IMR-90 (cell line): ENCODE measurements at regions not wholly inside any gene's neighbourhood (a gene's known extent, or its start where the extent isn't known, plus 50 kb on each side); places are given as distances from the start of the nearest gene placed in this dataset.

Experiments
- ATAC-seq: fragments of 200-7000 bp; cut with Tn5 transposase; 2 replicates; pipeline ENCODE4 v1.9.1; 2020; ENCODE audit warnings: low read depth, mild to moderate bottlenecking, moderate library complexity
- BruUV-seq: library from RNA; stranded (reverse); fragments of 400-500 nt; replicated peaks from 2 replicates; lab custom pipeline; 2021; lab: Mats Ljungman, UMichigan
- CTCF ChIA-PET: fragments of 300-600 bp; formaldehyde crosslinking; extraction: SDS; loops from one replicate; lab custom pipeline; 2021; ENCODE audit warnings: antibody characterized with exemption; lab: Yijun Ruan, JAX
- POLR2A ChIA-PET: fragments of 300-600 bp; sonication (Branson Sonifier 250); formaldehyde crosslinking; loops from one replicate; lab custom pipeline; 2022; ENCODE audit warnings: antibody characterized with exemption; ENCODE audit not compliant: unreplicated experiment; lab: Charles Lee
- DNase-seq: peaks from one replicate; pipeline ENCODE4 v3.0.0; 2013
- H2AFZ ChIP-seq: replicated peaks from 2 replicates; pipeline ENCODE3; 2013; ENCODE audit warnings: low read length, mild to moderate bottlenecking; ENCODE audit not compliant: poor library complexity
- H2AK5ac ChIP-seq: 2 replicates; pipeline ENCODE4 v1.6.1; 2013; ENCODE audit warnings: low read depth, low read length, inconsistent platforms
- H2AK9ac ChIP-seq: replicated peaks from 2 replicates; pipeline ENCODE3; 2013; ENCODE audit warnings: mild to moderate bottlenecking, low read depth, low read length, moderate library complexity; ENCODE audit not compliant: poor library complexity
- H2BK120ac ChIP-seq: 2 replicates; pipeline ENCODE4 v1.6.1; 2013; ENCODE audit warnings: low read depth, low read length, inconsistent platforms
- H2BK15ac ChIP-seq: 3 replicates; pipeline ENCODE4 v1.6.1; 2013; ENCODE audit warnings: low read depth, low read length, inconsistent platforms
- H2BK20ac ChIP-seq: 2 replicates; pipeline ENCODE4 v1.6.1; 2013; ENCODE audit warnings: low read depth, mild to moderate bottlenecking, inconsistent platforms, low read length, moderate library complexity
- H2BK5ac ChIP-seq: 2 replicates; pipeline ENCODE4 v1.6.1; 2013; ENCODE audit warnings: mild to moderate bottlenecking, low read depth, low read length, inconsistent platforms; ENCODE audit not compliant: poor library complexity, severe bottlenecking
- H3K14ac ChIP-seq: replicated peaks from 2 replicates; pipeline ENCODE4 v1.6.1; 2013; ENCODE audit warnings: low read depth, low read length, inconsistent platforms
- H3K18ac ChIP-seq: 2 replicates; pipeline ENCODE4 v1.6.1; 2013; ENCODE audit warnings: low read depth, low read length, control low read depth
- H3K23ac ChIP-seq: 2 replicates; pipeline ENCODE4 v1.6.1; 2013; ENCODE audit warnings: low read depth, low read length, inconsistent platforms
- H3K27ac ChIP-seq: 2 replicates; pipeline ENCODE4 v1.5.1; 2013; ENCODE audit warnings: mild to moderate bottlenecking, control low read depth, low read length; ENCODE audit not compliant: insufficient read depth
- H3K27me3 ChIP-seq: 2 replicates; pipeline ENCODE4 v1.6.1; 2013; ENCODE audit warnings: low read length; ENCODE audit not compliant: control insufficient read depth, insufficient read depth
- H3K36me3 ChIP-seq: 2 replicates; pipeline ENCODE4 v1.6.1; 2013; ENCODE audit warnings: low read length, mixed read lengths; ENCODE audit not compliant: control insufficient read depth, insufficient read depth
- H3K4ac ChIP-seq: 2 replicates; pipeline ENCODE4 v1.6.1; 2013; ENCODE audit warnings: low read depth, low read length, inconsistent platforms
- H3K4me1 ChIP-seq: 2 replicates; pipeline ENCODE4 v1.6.1; 2013; ENCODE audit warnings: low read length, mixed read lengths; ENCODE audit not compliant: control insufficient read depth, insufficient read depth
- H3K4me2 ChIP-seq: 2 replicates; pipeline ENCODE4 v1.6.1; 2013; ENCODE audit warnings: low read depth, mild to moderate bottlenecking, control low read depth, low read length, moderate library complexity
- H3K4me3 ChIP-seq: 2 replicates; pipeline ENCODE4 v1.5.1; 2013; ENCODE audit warnings: low read depth, mild to moderate bottlenecking, control low read depth, low read length, moderate library complexity; ENCODE audit not compliant: insufficient read depth
- H3K56ac ChIP-seq: 2 replicates; pipeline ENCODE4 v1.6.1; 2013; ENCODE audit warnings: low read length, inconsistent platforms; ENCODE audit not compliant: insufficient read depth; ENCODE audit errors: extremely low read depth
- H3K79me1 ChIP-seq, 2 experiments: 2 replicates each; pipeline ENCODE4 v1.6.1; 2013; ENCODE audit warnings: low read length in 2 of 2, inconsistent platforms in 1 of 2, low read depth in 1 of 2
- H3K9ac ChIP-seq: 2 replicates; pipeline ENCODE4 v1.6.1; 2013; ENCODE audit warnings: low read depth, low read length, control low read depth
- H3K9me1 ChIP-seq: 2 replicates; pipeline ENCODE4 v1.6.1; 2013; ENCODE audit warnings: low read length, inconsistent platforms; ENCODE audit not compliant: insufficient read depth
- H3K9me3 ChIP-seq: 2 replicates; pipeline ENCODE4 v1.6.1; 2013; ENCODE audit warnings: low read length; ENCODE audit not compliant: control insufficient read depth, insufficient read depth
- H4K20me1 ChIP-seq: 2 replicates; pipeline ENCODE4 v1.6.1; 2013; ENCODE audit warnings: low read length, inconsistent platforms; ENCODE audit not compliant: insufficient read depth
- H4K5ac ChIP-seq: 2 replicates; pipeline ENCODE4 v1.6.1; 2013; ENCODE audit warnings: mild to moderate bottlenecking, low read depth, low read length, control low read depth
- H4K8ac ChIP-seq, 2 experiments: 2 replicates each; pipeline ENCODE4 v1.6.1; 2013; ENCODE audit warnings: low read depth in 2 of 2, low read length in 2 of 2, control low read depth in 1 of 2, inconsistent platforms in 1 of 2
- H4K91ac ChIP-seq: 2 replicates; pipeline ENCODE4 v1.6.1; 2013; ENCODE audit warnings: low read depth, low read length, inconsistent platforms; ENCODE audit not compliant: insufficient read depth
- CHD1 ChIP-seq: IDR thresholded peaks from 2 replicates; pipeline ENCODE4 v1.6.1; 2012; ENCODE audit warnings: low read depth, low read length, improper control_type of control experiment
- FOS ChIP-seq: fragments of 150-350 bp; IDR thresholded peaks from 2 replicates; pipeline ENCODE4 v1.6.1; 2016; ENCODE audit warnings: low read depth, low read length
- MAFK ChIP-seq: IDR thresholded peaks from 2 replicates; pipeline ENCODE4 v1.6.1; 2012; ENCODE audit warnings: low read depth, low read length, improper control_type of control experiment
- MAZ ChIP-seq: IDR thresholded peaks from 2 replicates; pipeline ENCODE4 v1.6.1; 2012; ENCODE audit warnings: low read depth, mild to moderate bottlenecking, low read length, improper control_type of control experiment, moderate library complexity, borderline replicate concordance
- MXI1 ChIP-seq: IDR thresholded peaks from 2 replicates; pipeline ENCODE4 v1.6.1; 2012; ENCODE audit warnings: low read depth, mild to moderate bottlenecking, low read length, moderate library complexity, borderline replicate concordance
- NFE2L2 ChIP-seq: fragments of 150-350 bp; IDR thresholded peaks from 2 replicates; pipeline ENCODE4 v1.6.1; 2016; ENCODE audit warnings: low read depth, mild to moderate bottlenecking, low read length
- RAD21 ChIP-seq: IDR thresholded peaks from 2 replicates; pipeline ENCODE4 v1.6.1; 2012; ENCODE audit warnings: low read length, improper control_type of control experiment
- RFX5 ChIP-seq: IDR thresholded peaks from 2 replicates; pipeline ENCODE4 v1.8.0; 2012; ENCODE audit warnings: low read depth, mild to moderate bottlenecking, low read length, moderate library complexity
- SMC3 ChIP-seq: fragments of 150-350 bp; IDR thresholded peaks from 2 replicates; pipeline ENCODE4 v1.6.1; 2016; ENCODE audit warnings: low read depth, mild to moderate bottlenecking, antibody characterized with exemption, low read length, moderate library complexity
- USF2 ChIP-seq: fragments of 150-350 bp; IDR thresholded peaks from 2 replicates; pipeline ENCODE4 v1.6.1; 2017; ENCODE audit warnings: mild to moderate bottlenecking, antibody characterized with exemption, low read length, low read depth
- WGBS, 2 experiments: methylation state at CpG; one replicate each; pipeline versions ENCODE4 v1.1.5 to v1.1.7; 2013; ENCODE audit warnings: missing lambda C conversion rate in 2 of 2; ENCODE audit not compliant: insufficient read length in 1 of 2; ENCODE audit errors: extremely low coverage in 2 of 2; 5-methylcytosine and 5-hydroxymethylcytosine counted together
- dilution Hi-C: fragments of 300-500 bp; cut with HindIII; formaldehyde crosslinking; loops from one replicate; pipeline ENCODE4 v1.14.3; 2018; ENCODE audit warnings: low sequenced_read_pairs; ENCODE audit not compliant: unreplicated experiment
- in situ Hi-C: fragments of 300-500 bp; cut with MboI; formaldehyde crosslinking; loops from 3 replicates; pipeline ENCODE4 v1.14.3; 2019; ENCODE audit warnings: low sequenced_read_pairs, inconsistent platforms, mixed read lengths
- intact Hi-C: fragments of 100-400 bp; cut with micrococcal nuclease; formaldehyde crosslinking; loops from 2 replicates; pipeline ENCODE4 v1.10.0; 2022
- TF ChIP-seq, protein P1 (sequence below): conservative IDR thresholded peaks from 2 replicates; pipeline ENCODE4 v1.5.1; 2012; ENCODE audit warnings: mild to moderate bottlenecking, low read depth, low read length, improper control_type of control experiment
- TF ChIP-seq, protein P2 (sequence below): fragments of 150-350 bp; IDR thresholded peaks from 2 replicates; pipeline ENCODE4 v1.6.1; 2016; ENCODE audit warnings: low read depth, mild to moderate bottlenecking, low read length, moderate library complexity, borderline replicate concordance

GRCh38 chr9:120153258-120153657 is 426.7 kb downstream of the CDK5RAP2 start:
- Histone ChIP-seq H4K8ac (no peak overlapping the region), H3K23ac (no peak overlapping the region), H4K20me1 (no peaks in the 10 kb centered on the region), H3K4me2 (no peak overlapping the region), H3K14ac (no peak overlapping the region), H2AK5ac (no peak overlapping the region), H2BK5ac (no peak overlapping the region), H3K18ac (no peak overlapping the region), H3K36me3 (no peaks in the 10 kb centered on the region), H3K27ac (no peak overlapping the region), H3K4ac (no peak overlapping the region), H3K9me3 (no peaks in the 10 kb centered on the region), H3K56ac (no peak overlapping the region), H3K79me1 (no peaks in the 10 kb centered on the region), H3K4me1 (no peaks in the 10 kb centered on the region), H4K91ac (no peak overlapping the region), H3K4me3 (no peak overlapping the region), H2AK9ac (no peak overlapping the region), H3K9me1 (no peaks in the 10 kb centered on the region), H3K27me3 (no peaks in the 10 kb centered on the region), H2AFZ (no peak overlapping the region), H2BK15ac (no peak overlapping the region), H3K9ac (no peak overlapping the region), H4K5ac (no peak overlapping the region), H2BK20ac (no peak overlapping the region), H2BK120ac (no peak overlapping the region)
- intact Hi-C loops, result no loop called here
- DNase-seq (no peak), ATAC-seq (no peak)
- dilution Hi-C loops, result no loop called here
- TF ChIP-seq MAZ, result no peak
- TF ChIP-seq CHD1, result no peak
- TF ChIP-seq MXI1, result no peak
- no peak for TF ChIP-seq SMC3
- TF ChIP-seq, protein P1, sequence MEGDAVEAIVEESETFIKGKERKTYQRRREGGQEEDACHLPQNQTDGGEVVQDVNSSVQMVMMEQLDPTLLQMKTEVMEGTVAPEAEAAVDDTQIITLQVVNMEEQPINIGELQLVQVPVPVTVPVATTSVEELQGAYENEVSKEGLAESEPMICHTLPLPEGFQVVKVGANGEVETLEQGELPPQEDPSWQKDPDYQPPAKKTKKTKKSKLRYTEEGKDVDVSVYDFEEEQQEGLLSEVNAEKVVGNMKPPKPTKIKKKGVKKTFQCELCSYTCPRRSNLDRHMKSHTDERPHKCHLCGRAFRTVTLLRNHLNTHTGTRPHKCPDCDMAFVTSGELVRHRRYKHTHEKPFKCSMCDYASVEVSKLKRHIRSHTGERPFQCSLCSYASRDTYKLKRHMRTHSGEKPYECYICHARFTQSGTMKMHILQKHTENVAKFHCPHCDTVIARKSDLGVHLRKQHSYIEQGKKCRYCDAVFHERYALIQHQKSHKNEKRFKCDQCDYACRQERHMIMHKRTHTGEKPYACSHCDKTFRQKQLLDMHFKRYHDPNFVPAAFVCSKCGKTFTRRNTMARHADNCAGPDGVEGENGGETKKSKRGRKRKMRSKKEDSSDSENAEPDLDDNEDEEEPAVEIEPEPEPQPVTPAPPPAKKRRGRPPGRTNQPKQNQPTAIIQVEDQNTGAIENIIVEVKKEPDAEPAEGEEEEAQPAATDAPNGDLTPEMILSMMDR, result no peak
- no peak for TF ChIP-seq RAD21
- TF ChIP-seq FOS, result no peak
- TF ChIP-seq MAFK, result no peak
- no peak for TF ChIP-seq NFE2L2
- TF ChIP-seq, protein P2, sequence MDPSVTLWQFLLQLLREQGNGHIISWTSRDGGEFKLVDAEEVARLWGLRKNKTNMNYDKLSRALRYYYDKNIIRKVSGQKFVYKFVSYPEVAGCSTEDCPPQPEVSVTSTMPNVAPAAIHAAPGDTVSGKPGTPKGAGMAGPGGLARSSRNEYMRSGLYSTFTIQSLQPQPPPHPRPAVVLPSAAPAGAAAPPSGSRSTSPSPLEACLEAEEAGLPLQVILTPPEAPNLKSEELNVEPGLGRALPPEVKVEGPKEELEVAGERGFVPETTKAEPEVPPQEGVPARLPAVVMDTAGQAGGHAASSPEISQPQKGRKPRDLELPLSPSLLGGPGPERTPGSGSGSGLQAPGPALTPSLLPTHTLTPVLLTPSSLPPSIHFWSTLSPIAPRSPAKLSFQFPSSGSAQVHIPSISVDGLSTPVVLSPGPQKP, result no peak
- TF ChIP-seq USF2, result no peak
- TF ChIP-seq RFX5, result no peak
- no TSS peak for BruUV-seq
- CTCF ChIA-PET, result no interaction called here
- POLR2A ChIA-PET, result no interaction called here
- no CpG with 5 or more reads among the region's 1 CpG for WGBS, 2 experiments
- in situ Hi-C loops, result no loop called here
